Keratinocyte (primary cell): ENCODE measurements at regions not wholly inside any gene's neighbourhood (a gene's known extent, or its start where the extent isn't known, plus 50 kb on each side); places are given as distances from the start of the nearest gene placed in this dataset.

Source experiments
- CTCF ChIP-seq, 3 experiments: IDR thresholded peaks in 1 of 3; conservative IDR thresholded peaks in 1 of 3; optimal IDR thresholded peaks in 1 of 3; 2 replicates in 2 of 3; 3 replicates in 1 of 3; pipeline versions ENCODE3 to v1.5.1; 2011; ENCODE audit warnings: low read length in 3 of 3, mild to moderate bottlenecking in 3 of 3, moderate library complexity in 2 of 3, control low read depth in 1 of 3, inconsistent platforms in 1 of 3; ENCODE audit not compliant: insufficient read depth in 2 of 3; ENCODE audit errors: extremely low read depth in 1 of 3
- EZH2 ChIP-seq: IDR thresholded peaks from one replicate; pipeline ENCODE4 v1.6.1; 2012; ENCODE audit warnings: inconsistent platforms, mild to moderate bottlenecking, low read length, moderate library complexity

- TF ChIP-seq CTCF (optimal IDR thresholded peaks at IDR 0.05 in 1 of 3, IDR thresholded peaks at IDR 0.05 in 1 of 3, conservative IDR thresholded peaks at IDR 0.05 in 1 of 3; ENCODE audit: extremely low read depth in 1 of 3, insufficient read depth in 2 of 3, low read length in 3 of 3) (no peak), EZH2 (no peak)
These were observed 516.3 kb upstream of the ID2 start for GRCh38 chr2:8165550-8165949.
